ENCODE measurements at regions not wholly inside any gene's neighbourhood (a gene's known extent, or its start where the extent isn't known, plus 50 kb on each side); places are given as distances from the start of the nearest gene placed in this dataset.

DNA sequence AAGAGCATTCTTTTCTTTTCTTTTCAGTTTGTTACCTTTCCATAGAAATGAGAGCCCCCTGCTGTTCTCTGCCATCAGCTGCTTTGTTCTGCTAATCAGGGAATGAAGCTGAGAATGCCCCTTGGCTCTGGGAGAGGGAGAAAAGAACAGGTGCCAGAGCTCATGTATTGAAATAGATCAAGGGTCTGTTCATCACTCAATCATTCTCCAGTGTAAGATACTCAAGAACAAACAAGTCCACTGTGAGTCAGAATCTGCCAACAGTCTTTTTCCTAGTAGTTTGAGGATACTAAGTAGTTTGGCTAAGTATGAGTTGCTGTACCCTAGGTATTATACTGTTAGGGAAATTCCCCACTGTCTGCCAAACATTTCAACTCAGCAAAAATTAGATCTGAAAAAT lies 144.3 kb downstream of the RTL3 start:
- Histone ChIP-seq H3K9ac (ENCODE audit: control insufficient read depth, insufficient read depth, low read length) (no peak overlapping the region), H3K27me3 (replicated peaks in 1 of 2; ENCODE audit: control insufficient read depth in 2 of 2, insufficient read depth in 2 of 2, low read length in 1 of 2) (no peaks in the 10 kb centered on the region), H3K36me3 (ENCODE audit: control insufficient read depth in 2 of 2, insufficient read depth in 2 of 2, low read length in 1 of 2) (no peaks in the 10 kb centered on the region), H3K27ac (ENCODE audit: control insufficient read depth, insufficient read depth) (no peak overlapping the region), H3K4me1 (ENCODE audit: control insufficient read depth, insufficient read depth, low read length) (peaks cover 6% of the 10 kb centered on the region; the same call in 1 of the 2 replicates), H3K9me3 (replicated peaks; ENCODE audit: control insufficient read depth, insufficient read depth, low read length) (no peaks in the 10 kb centered on the region), H4K20me1 (ENCODE audit: control insufficient read depth, insufficient read depth) (no peaks in the 10 kb centered on the region), H3K4me2 (ENCODE audit: control insufficient read depth, insufficient read depth) (no peak overlapping the region), H2AFZ (ENCODE audit: control insufficient read depth, low read depth, low read length) (no peak overlapping the region), H3K4me3 (no peak overlapping the region), H3K79me2 (ENCODE audit: control insufficient read depth, insufficient read depth, low read length) (no peaks in the 10 kb centered on the region)
- SMC1A ChIA-PET (ENCODE audit: uncharacterized antibody, unreplicated experiment), result no interaction called here
- TF ChIP-seq SMC3 (IDR thresholded peaks at IDR 0.05; ENCODE audit: borderline replicate concordance, low read length), result peak; percentile 20; the same call in 1 of the 2 replicates
- peak; percentile 36; the same call in 1 of the 2 replicates for TF ChIP-seq RAD21 (IDR thresholded peaks at IDR 0.05; ENCODE audit: insufficient read depth, low read depth, low read length)
- TF ChIP-seq BACH1 (IDR thresholded peaks at IDR 0.05; ENCODE audit: borderline replicate concordance), result no peak
- DNase-seq (ENCODE audit: low read depth, low spot score) (no peak), FAIRE-seq (no peak), ATAC-seq (peak; percentile 60)
- CTCF ChIA-PET, result interaction anchor here (0.6 to 1.1 kb wide), 4 partner anchors 41 to 485 kb away, joined by 3 read pairs; no protein-coding TSS in a partner anchor
- POLR2A ChIA-PET, result no interaction called here
- RAD21 ChIA-PET (ENCODE audit: unreplicated experiment), result interaction anchor here (1.0 kb wide), 1 partner anchor 375 kb away, joined by 3 read pairs; the partner anchor contains the start of gene TAF9B
- in situ Hi-C loops (cut with MboI) (no loop called here), intact Hi-C loops (cut with micrococcal nuclease; ENCODE audit: unreplicated experiment) (loop anchor here (5.0 to 10.0 kb wide), 2 partner anchors 183 to 380 kb away; partner anchors contain the start of gene TAF9B)
- BruUV-seq (replicated peaks), result no TSS peak

DNA sequence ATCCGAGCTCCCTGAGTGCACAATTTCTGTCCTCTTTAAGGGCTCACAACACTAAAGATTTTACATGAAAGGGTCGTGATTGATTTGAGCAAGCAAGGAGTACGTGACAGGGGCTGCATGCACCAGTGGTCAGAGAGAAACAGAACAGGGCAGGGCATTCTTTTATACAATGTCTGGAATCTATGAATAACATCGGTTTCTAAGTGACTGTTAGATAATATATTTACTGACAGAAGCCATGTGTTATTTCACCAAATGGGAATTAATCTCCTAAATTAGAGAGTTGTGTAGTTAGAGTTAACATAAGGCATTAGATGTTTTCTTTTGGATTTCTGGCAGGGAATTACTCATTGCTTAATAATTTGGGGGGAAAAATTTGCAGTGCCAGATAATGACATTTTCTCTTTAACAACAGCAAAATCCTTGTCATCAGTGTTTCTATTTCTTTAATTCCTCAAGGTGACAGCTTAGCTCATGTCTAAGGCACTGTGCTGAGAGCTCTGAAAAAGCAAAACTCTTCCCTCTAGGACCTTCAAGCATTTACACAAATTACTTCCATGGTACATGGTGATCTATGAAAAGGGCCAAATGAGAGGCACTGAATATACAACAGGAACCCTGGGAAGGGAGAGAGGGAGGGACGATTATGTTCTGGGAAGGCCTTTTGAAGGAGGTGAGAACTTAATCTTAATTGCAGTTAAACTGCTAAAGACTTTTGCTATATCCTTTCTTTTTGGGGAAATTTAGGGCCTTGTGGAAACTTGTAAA lies 145.0 kb downstream of the RTL3 start:
- DNase-seq (ENCODE audit: low read depth, low spot score) (no peak), ATAC-seq (no peak), FAIRE-seq (no peak)
- H3K27ac ChIP-seq (ENCODE audit: control insufficient read depth, insufficient read depth), result no peak overlapping the region
- H3K36me3 ChIP-seq (ENCODE audit: control insufficient read depth in 2 of 2, insufficient read depth in 2 of 2, low read length in 1 of 2), result no peaks in the 10 kb centered on the region
- intact Hi-C loops (cut with micrococcal nuclease; ENCODE audit: unreplicated experiment) (loop anchor here (5.0 to 10.0 kb wide), 2 partner anchors 182 to 379 kb away; partner anchors contain the start of gene TAF9B), in situ Hi-C loops (cut with MboI) (no loop called here)
- BruUV-seq (replicated peaks), result no TSS peak
- H3K4me2 ChIP-seq (ENCODE audit: control insufficient read depth, insufficient read depth), result no peak overlapping the region
- H3K4me3 ChIP-seq, result no peak overlapping the region
- H4K20me1 ChIP-seq (ENCODE audit: control insufficient read depth, insufficient read depth), result no peaks in the 10 kb centered on the region
- no peaks in the 10 kb centered on the region for H3K9me3 ChIP-seq (replicated peaks; ENCODE audit: control insufficient read depth, insufficient read depth, low read length)
- 23% methylated on average over 5 of the region's 5 CpGs for WGBS (ENCODE audit: insufficient coverage, insufficient replicate concordance, low lambda C conversion rate, missing lambda C conversion rate)
- no peaks in the 10 kb centered on the region for H3K27me3 ChIP-seq (replicated peaks in 1 of 2; ENCODE audit: control insufficient read depth in 2 of 2, insufficient read depth in 2 of 2, low read length in 1 of 2)
- no peak overlapping the region for H3K9ac ChIP-seq (ENCODE audit: control insufficient read depth, insufficient read depth, low read length)
- TF ChIP-seq PAX8 (IDR thresholded peaks at IDR 0.05) (no peak), EZH2 (IDR thresholded peaks at IDR 0.05; ENCODE audit: borderline replicate concordance, control insufficient read depth, low read depth, low read length) (no peak), SMARCA5 (IDR thresholded peaks at IDR 0.05) (no peak)
- TF ChIP-seq, protein P1, sequence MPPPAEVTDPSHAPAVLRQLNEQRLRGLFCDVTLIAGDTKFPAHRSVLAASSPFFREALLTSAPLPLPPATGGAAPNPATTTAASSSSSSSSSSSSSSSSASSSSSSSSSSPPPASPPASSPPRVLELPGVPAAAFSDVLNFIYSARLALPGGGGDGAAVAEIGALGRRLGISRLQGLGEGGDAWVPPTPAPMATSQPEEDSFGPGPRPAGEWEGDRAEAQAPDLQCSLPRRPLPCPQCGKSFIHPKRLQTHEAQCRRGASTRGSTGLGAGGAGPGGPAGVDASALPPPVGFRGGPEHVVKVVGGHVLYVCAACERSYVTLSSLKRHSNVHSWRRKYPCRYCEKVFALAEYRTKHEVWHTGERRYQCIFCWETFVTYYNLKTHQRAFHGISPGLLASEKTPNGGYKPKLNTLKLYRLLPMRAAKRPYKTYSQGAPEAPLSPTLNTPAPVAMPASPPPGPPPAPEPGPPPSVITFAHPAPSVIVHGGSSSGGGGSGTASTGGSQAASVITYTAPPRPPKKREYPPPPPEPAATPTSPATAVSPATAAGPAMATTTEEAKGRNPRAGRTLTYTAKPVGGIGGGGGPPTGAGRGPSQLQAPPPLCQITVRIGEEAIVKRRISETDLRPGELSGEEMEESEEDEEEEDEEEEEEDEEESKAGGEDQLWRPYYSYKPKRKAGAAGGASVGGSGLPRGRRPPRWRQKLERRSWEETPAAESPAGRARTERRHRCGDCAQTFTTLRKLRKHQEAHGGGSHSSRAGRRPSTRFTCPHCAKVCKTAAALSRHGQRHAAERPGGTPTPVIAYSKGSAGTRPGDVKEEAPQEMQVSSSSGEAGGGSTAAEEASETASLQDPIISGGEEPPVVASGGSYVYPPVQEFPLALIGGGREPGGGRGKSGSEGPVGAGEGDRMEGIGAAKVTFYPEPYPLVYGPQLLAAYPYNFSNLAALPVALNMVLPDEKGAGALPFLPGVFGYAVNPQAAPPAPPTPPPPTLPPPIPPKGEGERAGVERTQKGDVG (CRISPR knock-in tag; IDR thresholded peaks at IDR 0.05), result no peak
- CTCF ChIA-PET, result interaction anchor here (0.6 to 1.1 kb wide), 4 partner anchors 42 to 485 kb away, joined by 3 read pairs; no protein-coding TSS in a partner anchor
- H3K4me1 ChIP-seq (ENCODE audit: control insufficient read depth, insufficient read depth, low read length), result peaks cover 6% of the 10 kb centered on the region; the same call in 1 of the 2 replicates
- POLR2A ChIA-PET, result no interaction called here
- SMC1A ChIA-PET (ENCODE audit: uncharacterized antibody, unreplicated experiment), result no interaction called here
- no peak overlapping the region for H2AFZ ChIP-seq (ENCODE audit: control insufficient read depth, low read depth, low read length)
- RAD21 ChIA-PET (ENCODE audit: unreplicated experiment), result interaction anchor here (1.0 kb wide), 1 partner anchor 374 kb away, joined by 3 read pairs; the partner anchor contains the start of gene TAF9B
- no peaks in the 10 kb centered on the region for H3K79me2 ChIP-seq (ENCODE audit: control insufficient read depth, insufficient read depth, low read length)
